NCI-H2029 treated with DMSO at 0.1 percent for 48 hours (cell line): ENCODE measurements at regions not wholly inside any gene's neighbourhood (a gene's known extent, or its start where the extent isn't known, plus 50 kb on each side); places are given as distances from the start of the nearest gene placed in this dataset.
A peak's percentile ranks its signal among the peaks of the same experiment; 100 is the strongest.

Source experiments
- DNase-seq: peaks from one replicate; lab custom pipeline; 2025; lab: John Stamatoyannopoulos, UW

DNA sequence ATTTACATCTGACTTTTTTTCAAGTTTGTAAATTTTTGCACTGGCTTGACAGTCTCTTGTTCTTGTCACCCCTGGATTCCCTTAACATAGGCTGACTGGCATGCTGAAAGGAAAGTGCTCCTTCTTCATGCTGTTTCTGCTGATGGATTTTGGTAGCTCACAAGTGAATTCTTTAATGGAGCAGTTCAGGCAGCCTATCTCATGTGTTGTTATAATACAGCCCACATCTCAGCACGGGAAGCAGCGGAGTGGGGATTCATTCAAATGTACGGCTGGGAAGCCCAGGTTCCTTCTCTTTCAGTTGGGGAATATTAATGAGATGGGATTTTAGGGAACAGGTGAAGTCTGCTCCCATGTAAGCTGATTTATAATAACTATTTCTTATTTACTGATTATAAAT lies 142.8 kb downstream of the CD8B2 start:
- DNase-seq: no peak

DNA sequence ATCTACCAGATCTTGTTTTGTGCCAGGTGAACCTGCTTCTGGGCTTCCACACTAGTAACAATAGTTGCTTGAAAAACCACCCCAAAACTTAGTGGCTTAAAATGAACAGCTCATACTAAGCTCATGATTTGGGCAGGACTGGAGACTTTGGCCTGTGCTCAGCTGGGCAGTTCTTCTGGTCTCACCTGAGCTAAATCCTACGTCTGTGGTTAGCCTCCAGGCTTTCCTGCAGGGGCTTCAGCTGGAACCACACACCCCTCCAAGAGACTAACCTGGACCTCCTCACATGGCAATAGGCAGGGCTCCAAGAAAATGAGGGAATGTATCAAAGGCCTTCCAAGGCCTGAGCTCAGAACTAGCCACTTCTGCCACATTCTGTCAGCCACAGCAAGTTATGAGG lies 144.1 kb downstream of the CD8B2 start:
- DNase-seq: no peak

DNA sequence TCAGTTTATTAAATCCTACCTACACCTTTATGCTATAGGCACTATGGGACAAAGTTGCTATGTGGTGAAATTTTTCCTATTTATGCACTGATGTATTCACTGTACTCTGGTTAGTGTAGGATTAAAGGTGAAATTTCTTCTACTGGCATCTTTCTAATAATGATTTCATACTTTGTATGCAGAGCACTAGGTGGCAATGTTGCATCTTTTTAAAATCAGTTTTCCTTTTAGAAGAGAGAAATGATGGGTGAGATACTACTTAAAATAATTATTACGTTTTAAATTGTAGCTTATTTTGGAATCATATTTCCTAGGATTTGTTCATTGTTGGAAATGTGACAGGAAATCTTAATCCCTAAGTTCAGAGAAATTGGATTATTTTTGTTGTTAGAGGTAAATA lies 150.9 kb downstream of the CD8B2 start:
- peak; percentile 65 for DNase-seq

DNA sequence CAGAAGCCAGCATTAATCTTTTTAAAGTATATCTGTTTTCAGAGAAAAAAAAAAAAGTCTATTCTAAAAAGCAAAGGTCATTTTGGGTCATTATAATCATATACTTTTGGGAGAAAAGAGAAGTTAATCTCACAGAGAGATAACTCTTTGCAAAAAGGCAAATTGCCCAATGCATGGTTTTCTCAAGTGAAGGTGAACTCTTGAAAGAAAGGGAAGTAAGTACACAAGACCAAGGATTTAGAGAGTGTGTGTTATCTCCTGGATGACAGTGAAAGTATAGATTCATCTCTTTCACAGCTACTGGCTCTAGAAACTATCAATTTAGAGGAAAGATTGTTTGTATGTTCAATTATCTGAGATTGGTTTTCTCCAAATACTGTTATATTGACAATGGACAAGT lies 151.4 kb downstream of the CD8B2 start:
- peak; percentile 5 for DNase-seq

DNA sequence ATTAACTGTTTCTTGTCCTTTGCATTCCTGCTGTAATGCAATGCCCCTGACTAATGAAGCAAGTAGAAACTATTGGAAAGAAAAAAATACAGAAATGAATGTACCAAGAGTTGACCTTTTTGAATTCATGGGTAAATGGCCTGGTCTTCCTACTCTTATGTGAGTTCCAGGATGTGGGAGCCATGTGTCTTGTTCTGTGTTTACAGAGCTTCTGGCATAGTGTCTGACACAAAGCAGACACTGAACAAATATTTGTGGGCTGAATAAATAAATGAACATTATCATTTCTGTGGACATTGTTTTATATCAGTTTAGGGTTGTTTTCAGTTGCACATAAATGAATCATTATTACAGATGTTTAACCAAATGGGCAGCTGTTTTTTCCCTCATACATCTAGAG lies 155.5 kb downstream of the CD8B2 start:
- DNase-seq: peak; percentile 40

DNA sequence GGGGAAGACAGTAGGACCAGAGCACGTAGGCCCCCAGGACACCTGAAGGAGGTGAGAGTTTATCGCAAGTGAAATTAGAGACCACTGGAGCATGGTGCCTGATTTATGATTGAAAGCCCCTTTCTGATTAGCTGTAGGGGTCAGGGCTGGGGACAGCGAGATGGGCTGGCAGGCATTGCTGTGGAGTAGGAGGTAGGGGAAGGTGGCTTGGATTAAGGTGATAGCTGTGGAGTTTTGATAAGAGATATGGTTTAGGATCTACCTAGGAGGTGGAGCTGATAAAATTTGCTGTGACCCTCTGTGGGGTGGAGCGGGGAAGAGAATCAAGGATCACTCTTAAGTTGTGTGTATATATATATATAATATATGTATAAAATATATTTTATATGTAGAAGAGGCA lies 157.5 kb downstream of the CD8B2 start:
- no peak for DNase-seq

DNA sequence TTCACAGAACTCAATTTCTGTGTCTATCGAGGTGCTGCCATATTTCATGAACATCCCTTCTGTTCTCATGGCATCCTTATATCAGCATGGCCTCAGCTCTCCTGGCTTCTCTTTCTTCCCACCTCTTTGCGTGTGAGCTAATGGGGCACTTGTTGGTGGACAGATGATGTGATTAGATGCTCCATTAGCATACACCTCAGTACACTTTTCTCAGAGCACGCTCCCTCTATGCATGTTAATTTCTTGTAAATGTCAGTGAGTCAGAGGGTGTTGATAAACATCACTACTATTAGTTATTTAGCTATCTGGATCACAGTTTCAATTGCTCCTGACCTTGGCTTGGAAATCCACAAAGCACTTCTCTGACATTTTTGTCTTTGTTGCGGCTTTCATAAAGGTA lies 159.4 kb downstream of the CD8B2 start:
- no peak for DNase-seq

DNA sequence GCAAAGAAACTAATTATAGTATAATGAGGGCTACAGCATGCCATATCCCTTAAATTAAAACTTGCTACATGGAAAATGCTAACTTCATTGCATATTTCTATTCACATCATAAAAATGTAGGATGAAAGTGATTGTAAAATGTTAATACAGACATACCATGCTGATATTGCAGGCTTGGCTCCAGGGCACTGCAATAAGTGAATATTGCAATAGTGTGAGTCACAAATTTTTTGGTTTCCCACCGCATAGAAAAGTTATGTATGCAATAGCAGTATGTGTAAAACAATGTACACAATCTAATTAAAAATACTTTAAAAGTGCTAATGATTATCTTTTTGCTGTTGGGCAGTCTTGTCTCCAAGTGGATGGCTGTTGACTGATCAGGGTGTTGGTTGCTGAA lies 162.1 kb downstream of the CD8B2 start:
- no peak for DNase-seq

DNA sequence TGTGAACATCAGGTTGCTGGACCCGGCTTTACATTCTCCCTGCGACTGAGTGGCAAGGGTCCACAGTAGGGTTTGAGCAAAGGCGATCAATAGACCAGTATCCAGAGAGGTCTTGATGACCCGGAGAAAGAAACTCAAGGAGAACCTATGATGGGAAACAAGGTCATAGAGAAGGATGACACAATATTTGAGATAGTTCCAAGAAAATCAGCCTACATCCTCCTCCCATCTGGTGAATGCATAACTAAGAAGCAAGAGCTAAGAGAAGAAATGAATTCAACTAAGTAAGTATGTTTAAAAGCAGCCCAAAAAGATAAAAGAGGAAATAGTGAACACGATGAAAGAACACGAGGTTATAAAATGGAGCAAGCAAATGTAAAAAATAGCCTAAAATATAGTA lies 166.3 kb downstream of the CD8B2 start:
- DNase-seq: no peak

DNA sequence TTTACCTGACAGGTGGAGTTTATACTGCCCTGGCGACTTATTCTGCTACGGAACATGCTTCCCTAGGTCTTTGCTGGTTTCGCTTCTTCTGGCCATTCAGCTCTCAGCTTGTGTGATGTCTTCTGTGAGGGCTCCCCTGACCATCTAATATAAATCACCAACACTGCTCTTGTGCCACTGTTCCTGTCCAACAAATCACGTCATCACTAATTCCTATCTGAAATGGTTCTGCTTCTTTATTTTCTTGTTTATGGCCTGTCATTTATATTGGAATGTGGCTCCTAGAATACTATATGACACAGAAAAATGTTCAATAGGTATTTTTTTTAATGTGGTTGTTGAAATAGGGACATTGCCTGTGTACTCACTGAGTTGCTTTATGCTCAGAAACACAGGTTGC lies 171.5 kb downstream of the CD8B2 start:
- no peak for DNase-seq

DNA sequence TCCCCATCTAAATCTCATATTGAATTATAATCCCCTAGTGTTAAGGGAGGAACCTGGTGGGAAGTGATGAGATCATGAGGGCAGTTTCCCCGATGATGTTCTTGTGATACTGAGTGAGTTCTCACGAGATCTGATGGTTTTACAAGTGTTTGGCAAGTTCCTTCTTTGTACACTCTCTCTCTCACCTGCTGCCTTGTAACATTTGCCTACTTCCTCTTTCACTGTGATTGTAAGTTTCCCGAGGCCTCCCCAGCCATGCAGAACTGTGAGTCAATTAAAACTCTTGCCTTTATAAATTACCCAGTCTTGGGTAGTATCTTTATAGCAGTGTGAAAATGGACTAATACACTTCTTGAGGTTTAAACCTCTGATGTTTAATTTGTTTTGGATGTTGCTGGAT lies 177.5 kb downstream of the CD8B2 start:
- DNase-seq: no peak

DNA sequence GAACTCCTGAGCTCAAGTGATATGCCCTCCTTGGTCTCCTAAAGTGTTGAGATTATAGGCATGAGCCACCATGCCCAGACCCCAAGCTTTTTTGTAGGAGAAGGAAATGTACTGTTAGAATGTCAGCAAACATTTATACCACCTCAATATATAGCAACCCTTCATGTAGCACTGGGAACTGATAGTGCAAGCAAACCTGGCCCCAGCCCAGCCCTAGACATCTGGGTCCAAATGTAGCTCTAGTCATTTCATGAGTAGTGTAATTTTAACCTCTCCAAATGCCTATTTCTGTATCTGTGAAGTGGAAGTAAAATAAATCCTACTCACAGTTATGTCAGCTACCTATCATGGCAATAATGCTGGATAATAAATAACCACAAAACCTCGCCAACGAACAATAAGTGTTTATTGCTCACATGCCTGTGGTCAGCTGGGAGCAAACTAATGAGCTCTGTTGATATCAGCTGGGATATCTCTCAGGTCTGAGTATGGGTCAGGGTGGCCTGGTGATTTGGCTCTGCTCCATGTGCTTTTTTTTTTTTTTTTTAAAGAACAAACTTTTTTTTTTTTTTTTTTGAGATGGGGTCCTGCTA lies 180.4 kb downstream of the CD8B2 start:
- peak; percentile 66 for DNase-seq

DNA sequence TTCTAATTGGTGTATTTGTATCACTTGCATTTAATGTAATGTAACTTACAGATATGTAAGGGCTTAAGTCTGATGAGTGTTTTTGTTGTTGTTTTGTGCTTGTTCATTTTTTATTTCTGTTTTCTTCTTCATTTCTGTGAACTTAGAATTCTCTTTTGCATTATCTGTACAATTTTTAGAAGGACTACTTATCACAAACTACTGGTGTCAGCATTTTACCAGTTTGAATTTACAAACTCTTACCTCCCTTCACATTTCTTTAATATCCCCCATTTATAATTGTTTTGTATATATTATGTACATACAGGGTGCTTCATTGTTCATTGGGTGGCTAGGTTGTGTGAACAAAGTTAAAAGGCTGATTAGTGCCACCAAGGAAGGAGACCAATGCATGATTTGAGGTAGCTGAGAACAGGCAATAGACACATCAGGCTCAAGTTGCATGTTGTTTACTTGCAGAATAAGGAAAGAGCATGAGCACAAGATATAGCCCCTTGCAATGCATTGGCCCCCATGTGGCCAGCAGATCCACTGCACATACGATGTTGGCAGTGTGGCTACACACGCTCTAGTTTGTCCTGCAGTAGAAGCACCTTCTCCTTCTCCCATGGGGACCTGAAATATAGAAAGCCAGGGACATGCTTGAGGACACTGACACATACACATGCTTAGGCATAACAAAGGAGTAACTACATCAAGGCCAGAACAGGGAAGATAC lies 198.2 kb downstream of the CD8B2 start:
- no peak for DNase-seq

DNA sequence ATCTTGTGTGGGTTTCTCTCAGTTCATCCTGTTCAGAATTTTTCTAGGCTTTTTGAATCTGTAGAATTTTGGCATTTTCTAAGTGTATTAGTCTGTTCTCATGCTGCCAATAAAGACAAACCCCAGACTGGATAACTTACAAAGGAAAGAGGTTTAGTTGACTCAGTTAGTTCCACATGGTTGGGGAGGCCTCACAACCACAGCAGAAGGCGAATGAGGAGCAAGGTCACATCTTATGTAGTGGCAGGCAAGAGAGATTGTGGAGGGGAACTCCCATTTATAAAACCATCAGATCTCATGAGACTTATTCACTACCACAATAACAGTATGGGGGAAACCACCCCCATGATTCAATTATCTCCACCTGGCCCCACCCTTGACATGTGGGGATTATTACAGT lies 199.2 kb downstream of the ST6GAL2 start:
- no peak for DNase-seq

DNA sequence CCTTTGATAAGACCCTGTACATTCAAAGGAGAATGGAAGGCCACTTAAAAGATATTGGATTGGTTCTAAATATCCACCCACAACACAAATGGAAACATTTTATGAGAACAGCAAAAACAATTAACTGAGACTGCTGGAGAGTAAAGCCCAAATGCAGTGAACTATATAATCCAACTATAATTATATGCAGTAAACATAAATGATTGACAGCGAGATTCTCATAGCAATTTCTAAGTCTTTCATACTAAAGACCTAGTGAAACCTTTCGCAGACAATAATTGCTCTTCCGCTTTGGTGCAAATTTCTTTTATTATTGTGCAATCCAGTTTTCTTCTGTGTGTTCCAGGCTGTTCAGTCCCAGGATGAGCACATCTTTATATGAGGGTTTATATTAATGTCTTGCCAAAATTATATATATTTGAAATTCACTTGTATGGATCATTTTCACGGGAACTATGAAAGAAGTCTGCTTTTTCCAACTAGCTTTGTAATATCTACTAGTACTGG lies 190.9 kb downstream of the ST6GAL2 start:
- no peak for DNase-seq

DNA sequence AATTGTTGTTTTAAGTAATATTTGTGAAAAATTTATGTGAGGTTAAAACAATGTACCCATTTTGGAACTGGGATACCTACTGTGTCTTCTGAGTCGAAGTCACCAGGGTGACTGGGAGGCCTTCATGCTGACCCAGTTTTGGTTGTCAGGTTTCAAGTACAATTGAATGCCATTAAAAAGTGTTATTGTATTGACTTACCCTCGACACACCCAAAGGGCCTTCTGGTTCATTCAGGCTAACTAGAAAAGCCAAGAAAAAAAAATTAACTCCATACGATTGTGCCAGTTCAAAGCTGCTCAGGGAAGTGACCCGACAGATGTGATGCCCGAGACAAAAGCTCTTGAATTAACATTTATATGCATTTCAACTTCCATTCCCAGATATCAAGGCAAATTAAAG lies 190.0 kb downstream of the ST6GAL2 start:
- no peak for DNase-seq

DNA sequence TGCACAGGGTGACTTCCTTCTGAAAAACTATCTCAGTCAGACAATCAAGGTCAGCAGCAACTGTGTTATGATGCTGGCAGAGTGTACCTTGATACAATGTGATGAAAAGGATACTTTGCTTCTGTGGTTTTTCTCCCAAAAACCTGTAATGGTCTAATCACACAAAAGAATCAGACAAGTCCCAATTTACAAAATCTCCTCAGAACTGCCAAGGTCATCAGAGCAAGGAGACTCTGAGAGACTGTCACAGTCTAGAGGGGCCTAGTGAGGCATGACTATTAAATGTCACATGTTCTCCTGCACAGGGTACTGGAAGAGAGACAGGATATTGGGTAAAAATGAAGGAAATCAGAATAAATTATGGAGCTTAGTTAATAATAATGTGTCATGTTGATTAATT lies 185.4 kb downstream of the ST6GAL2 start:
- no peak for DNase-seq

DNA sequence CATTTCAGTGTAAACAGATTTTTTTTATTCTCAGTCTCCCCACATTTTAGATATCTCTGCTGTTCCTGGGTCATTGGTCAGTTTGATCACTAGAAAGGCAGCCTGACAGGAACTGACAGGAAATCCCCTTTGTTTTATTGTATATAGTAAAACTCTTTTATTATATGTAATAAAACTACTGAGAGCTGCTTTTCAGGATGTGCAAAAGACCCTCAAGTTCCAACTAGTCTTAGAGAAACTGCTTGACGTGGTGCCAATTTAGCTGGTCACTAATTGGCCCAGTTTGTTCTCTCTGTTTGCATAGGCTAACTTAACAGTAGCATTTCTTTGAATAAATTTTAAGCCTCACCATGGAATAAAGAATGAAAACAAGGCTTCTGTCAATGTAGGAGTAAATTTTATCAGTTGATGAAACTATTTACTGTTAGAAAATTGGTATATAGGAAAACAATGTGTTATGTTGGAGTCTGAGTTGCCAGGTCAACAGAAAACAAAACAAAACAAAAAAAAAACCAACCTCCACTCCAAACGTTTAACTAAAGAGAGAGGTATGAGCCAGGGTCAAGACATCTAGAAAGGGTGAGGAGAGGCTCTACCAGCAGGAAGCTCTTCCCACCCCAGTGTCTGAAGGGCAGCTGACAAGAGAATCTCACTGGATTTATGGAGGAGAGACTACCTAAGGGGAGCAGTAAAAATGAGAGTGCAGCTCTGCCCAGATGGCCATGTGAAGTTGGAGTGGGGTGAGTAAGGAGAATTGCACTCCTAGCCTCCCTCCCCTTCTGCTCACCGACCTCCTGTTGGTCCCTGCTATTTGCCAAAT lies 184.6 kb downstream of the ST6GAL2 start:
- no peak for DNase-seq

DNA sequence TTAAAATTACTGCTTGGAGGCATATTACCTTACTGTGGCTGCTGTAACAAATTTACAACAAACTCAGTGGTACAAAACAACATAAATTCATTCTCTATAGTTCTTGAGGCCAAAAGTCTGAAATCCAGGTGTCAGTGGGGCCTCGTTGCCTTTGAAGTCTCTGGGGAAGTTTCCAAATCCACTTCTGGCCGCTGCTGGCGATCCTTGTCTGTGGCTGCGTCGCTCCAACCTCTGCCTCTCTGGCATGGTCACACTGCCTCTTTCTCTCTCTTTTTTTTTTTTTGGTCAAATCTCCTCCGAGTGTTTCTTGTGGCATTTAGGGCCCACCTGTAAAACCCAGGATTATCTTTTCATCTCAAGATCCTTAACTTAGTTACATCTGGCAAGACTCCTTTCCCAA lies 182.8 kb downstream of the ST6GAL2 start:
- no peak for DNase-seq

DNA sequence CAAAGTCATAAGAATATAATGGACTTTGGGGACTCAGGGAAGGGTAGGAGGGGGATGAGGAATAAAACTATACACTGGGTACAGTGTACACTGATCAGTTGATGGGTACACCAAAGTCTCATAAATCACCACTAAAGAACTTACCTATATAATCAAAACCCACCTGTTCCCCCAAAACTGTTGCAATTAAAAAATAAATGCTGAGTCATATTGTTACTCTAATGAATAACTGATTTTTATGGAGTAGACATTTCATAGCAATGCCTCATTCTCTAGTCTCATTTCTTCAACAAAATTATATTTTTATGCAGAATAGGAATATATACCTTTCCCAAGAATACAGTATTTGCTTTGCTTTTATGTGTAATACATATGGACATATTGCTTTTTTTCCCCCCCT lies 181.2 kb downstream of the ST6GAL2 start:
- no peak for DNase-seq

DNA sequence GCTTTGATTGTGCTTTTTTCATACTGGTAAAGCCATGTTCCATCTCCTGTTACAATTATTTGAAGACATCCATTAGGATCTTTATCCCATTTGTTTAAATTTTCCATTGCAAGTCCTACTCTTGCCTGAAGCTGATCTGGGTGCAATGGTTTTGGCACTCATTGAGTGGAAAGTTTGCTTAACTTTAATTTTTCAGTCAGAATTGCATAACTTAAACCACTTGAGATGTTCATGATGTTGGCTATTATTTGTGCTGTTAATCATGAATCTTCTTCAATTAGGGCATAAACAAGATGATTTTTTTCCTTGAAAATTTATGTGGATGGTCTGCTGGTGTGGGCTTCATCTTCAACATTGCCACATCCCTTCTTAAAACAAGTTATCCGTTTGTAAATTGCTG lies 180.1 kb downstream of the ST6GAL2 start:
- no peak for DNase-seq

DNA sequence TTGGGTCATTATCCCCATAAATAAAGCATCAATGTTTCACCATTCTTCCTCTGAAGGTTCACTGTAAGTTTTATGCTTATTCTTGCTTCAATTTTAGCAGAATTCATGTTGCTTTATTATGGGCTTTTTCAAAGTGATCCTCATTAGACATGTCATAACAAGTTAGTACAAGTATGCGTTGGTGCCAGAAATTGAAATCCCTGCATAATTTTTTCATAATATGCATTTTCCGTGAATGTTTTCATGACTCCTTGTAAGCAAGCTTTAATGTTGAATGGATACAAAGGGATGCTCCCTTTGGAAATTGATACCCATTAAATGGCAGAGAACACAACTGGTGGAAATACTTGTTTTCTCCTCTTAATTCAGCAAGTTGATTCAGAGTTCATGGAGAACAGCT lies 179.7 kb downstream of the ST6GAL2 start:
- DNase-seq: no peak

DNA sequence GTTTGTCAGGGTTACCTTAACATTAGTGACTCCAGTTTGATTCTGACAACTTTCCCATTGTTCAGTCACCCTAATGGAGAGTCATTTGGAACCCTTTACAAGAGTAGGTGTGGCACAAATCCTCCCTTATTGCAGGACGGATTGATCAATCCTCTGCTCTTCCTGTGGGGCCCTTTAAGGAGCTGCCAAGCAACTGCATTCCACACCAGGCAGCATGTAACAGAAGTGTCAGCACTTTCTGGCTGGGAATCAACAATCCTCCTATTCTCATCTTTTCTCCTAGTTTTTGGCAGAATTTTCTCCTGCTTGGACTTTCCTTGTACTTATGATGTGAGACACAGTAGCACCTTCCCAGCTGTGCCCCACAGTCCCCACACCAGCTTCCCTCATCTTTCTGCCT lies 177.8 kb downstream of the ST6GAL2 start:
- no peak for DNase-seq
